Endothelial cell of umbilical vein (primary cell): ENCODE measurements at regions not wholly inside any gene's neighbourhood (a gene's known extent, or its start where the extent isn't known, plus 50 kb on each side); places are given as distances from the start of the nearest gene placed in this dataset.

Experiments used
- BruUV-seq: library from RNA; stranded (reverse); fragments of 400-500 nt; replicated peaks from 2 replicates; lab custom pipeline; 2021; lab: Mats Ljungman, UMichigan
- CTCF ChIA-PET: fragments of 300-600, 350-600 bp; sonication (Branson Sonifier 250); formaldehyde crosslinking; loops from one replicate; lab custom pipeline; 2021; ENCODE audit warnings: antibody characterized with exemption, inconsistent platforms; lab: Charles Lee
- POLR2A ChIA-PET: fragments of 300-600, 350-600 bp; sonication (Branson Sonifier 250); formaldehyde crosslinking; loops from one replicate; lab custom pipeline; 2021; ENCODE audit warnings: antibody characterized with exemption, inconsistent platforms; lab: Charles Lee
- DNase-seq: peaks from one replicate; pipeline ENCODE4 v3.0.0-alpha.2; 2011; ENCODE audit warnings: low read depth, low spot score
- FAIRE-seq: peaks from 2 replicates; lab custom pipeline; 2011; peaks lifted over from hg19 to GRCh38; lab: Jason Lieb, UNC
- H2AFZ ChIP-seq: 2 replicates; pipeline ENCODE4 v1.6.0; 2012; ENCODE audit warnings: low read depth, low read length, control low read depth, inconsistent platforms
- H3K27ac ChIP-seq: 2 replicates; pipeline ENCODE4 v1.5.1; 2011; ENCODE audit warnings: low read depth, mild to moderate bottlenecking, control low read depth, low read length, moderate library complexity; ENCODE audit not compliant: insufficient read depth
- H3K27me3 ChIP-seq, 2 experiments: 2 replicates each; pipeline versions ENCODE4 v1.6.0 to v1.6.1; 2011; ENCODE audit warnings: low read length in 2 of 2, mixed read lengths in 1 of 2; ENCODE audit not compliant: control insufficient read depth in 2 of 2, insufficient read depth in 2 of 2
- H3K36me3 ChIP-seq, 2 experiments: 2 replicates in 1 of 2; 3 replicates in 1 of 2; pipeline ENCODE4 v1.5.1; 2011; ENCODE audit warnings: low read length in 2 of 2, mild to moderate bottlenecking in 1 of 2, moderate library complexity in 1 of 2; ENCODE audit not compliant: control insufficient read depth in 2 of 2, insufficient read depth in 2 of 2; ENCODE audit errors: extremely low read depth in 1 of 2
- H3K4me1 ChIP-seq: 3 replicates; pipeline ENCODE4 v1.5.1; 2011; ENCODE audit warnings: mild to moderate bottlenecking, low read length; ENCODE audit not compliant: control insufficient read depth, insufficient read depth; ENCODE audit errors: extremely low read depth
- H3K4me2 ChIP-seq: 2 replicates; pipeline ENCODE4 v1.6.1; 2011; ENCODE audit warnings: low read length, control low read depth, mixed read lengths; ENCODE audit not compliant: insufficient read depth
- H3K4me3 ChIP-seq, 3 experiments: fragments of 200-600 bp in 1 of 3; sonication (generic), shearing (Covaris generic) in 1 of 3; replicated peaks in 1 of 3; 2 replicates each; pipeline ENCODE4 v1.5.1; 2011 to 2016; ENCODE audit warnings: control low read depth in 3 of 3, low read length in 3 of 3, mild to moderate bottlenecking in 2 of 3, inconsistent platforms in 1 of 3, low read depth in 1 of 3, moderate library complexity in 1 of 3; ENCODE audit not compliant: insufficient read depth in 1 of 3
- H3K79me2 ChIP-seq: 2 replicates; pipeline ENCODE4 v1.6.0; 2012; ENCODE audit warnings: low read length, inconsistent platforms; ENCODE audit not compliant: control insufficient read depth, insufficient read depth
- H3K9ac ChIP-seq: replicated peaks from 2 replicates; pipeline ENCODE3; 2011; ENCODE audit warnings: low read length, control low read depth; ENCODE audit not compliant: insufficient read depth; ENCODE audit errors: extremely low read depth
- H3K9me1 ChIP-seq: replicated peaks from 3 replicates; pipeline ENCODE4 v1.6.0; 2011; ENCODE audit warnings: mild to moderate bottlenecking, low read length; ENCODE audit not compliant: control insufficient read depth, insufficient read depth; ENCODE audit errors: extremely low read depth
- H3K9me3 ChIP-seq: replicated peaks from 2 replicates; pipeline ENCODE4 v1.5.1; 2012; ENCODE audit warnings: low read length, inconsistent platforms; ENCODE audit not compliant: control insufficient read depth, insufficient read depth
- H4K20me1 ChIP-seq: replicated peaks from 2 replicates; pipeline ENCODE3; 2011; ENCODE audit warnings: mild to moderate bottlenecking, low read length; ENCODE audit not compliant: control insufficient read depth, insufficient read depth; ENCODE audit errors: extremely low read depth
- EZH2 ChIP-seq: IDR thresholded peaks from 2 replicates; pipeline ENCODE4 v1.6.1; 2012; ENCODE audit warnings: borderline replicate concordance, low read depth, mild to moderate bottlenecking, moderate library complexity, low read length, inconsistent platforms; ENCODE audit not compliant: severe bottlenecking
- FOS ChIP-seq: IDR thresholded peaks from 2 replicates; pipeline ENCODE4 v1.6.1; 2011; ENCODE audit warnings: mild to moderate bottlenecking, low read length, moderate library complexity, borderline replicate concordance; ENCODE audit not compliant: insufficient read depth
- GATA2 ChIP-seq: IDR thresholded peaks from 2 replicates; pipeline ENCODE4 v1.7.0; 2011; ENCODE audit warnings: low read depth, mild to moderate bottlenecking, moderate library complexity, mixed read lengths, low read length; ENCODE audit not compliant: insufficient read length, insufficient read depth
- JUN ChIP-seq: IDR thresholded peaks from 2 replicates; pipeline ENCODE4 v1.6.1; 2011; ENCODE audit warnings: borderline replicate concordance, low read depth; ENCODE audit not compliant: insufficient read length, insufficient read depth
- MYC ChIP-seq: IDR thresholded peaks from one replicate; pipeline ENCODE4 v1.6.1; 2011; ENCODE audit warnings: mild to moderate bottlenecking, low read depth, low read length
- POLR2A ChIP-seq: IDR thresholded peaks from 2 replicates; pipeline ENCODE4 v1.6.1; 2012; ENCODE audit warnings: low read depth, mild to moderate bottlenecking, control low read depth, low read length
- POLR2AphosphoS5 ChIP-seq: IDR thresholded peaks from 2 replicates; pipeline ENCODE4 v1.6.1; 2012; ENCODE audit warnings: low read depth, mild to moderate bottlenecking, control low read depth, low read length, moderate library complexity; ENCODE audit not compliant: insufficient read depth
- dilution Hi-C: fragments of 300-500 bp; cut with MboI; formaldehyde crosslinking; loops from one replicate; pipeline ENCODE4 v1.15.0; 2019; ENCODE audit warnings: low sequenced_read_pairs; ENCODE audit not compliant: extremely low pct_ligation_motif_present
- intact Hi-C: fragments of 100-400 bp; cut with micrococcal nuclease; formaldehyde crosslinking; loops from one replicate; pipeline ENCODE4 v1.10.0; 2022
- TF ChIP-seq, protein P1 (sequence below): IDR thresholded peaks from 2 replicates; pipeline ENCODE4 v1.6.1; 2011; ENCODE audit not compliant: insufficient read depth, insufficient read length
- TF ChIP-seq, protein P2 (sequence below), 2 donors: IDR thresholded peaks; 1 replicate in 1 of 2; 2 replicates in 1 of 2; pipeline ENCODE4 v1.5.1; 2011; ENCODE audit warnings: low read length in 2 of 2, mild to moderate bottlenecking in 2 of 2, moderate library complexity in 2 of 2, control low read depth in 1 of 2, inconsistent platforms in 1 of 2, low read depth in 1 of 2; ENCODE audit not compliant: insufficient read depth in 1 of 2; ENCODE audit errors: extremely low read depth in 1 of 2

- dilution Hi-C loops (no loop called here), intact Hi-C loops (no loop called here)
- Histone ChIP-seq H3K4me3 (no peak overlapping the region), H3K4me2 (no peak overlapping the region), H2AFZ (no peak overlapping the region), H3K27ac (no peak overlapping the region), H3K9me3 (no peaks in the 10 kb centered on the region), H3K9ac (no peak overlapping the region), H3K27me3 (no peaks in the 10 kb centered on the region), H3K79me2 (no peaks in the 10 kb centered on the region), H3K36me3 (no peaks in the 10 kb centered on the region), H3K9me1 (no peaks in the 10 kb centered on the region), H3K4me1 (no peaks in the 10 kb centered on the region), H4K20me1 (no peaks in the 10 kb centered on the region)
- no TSS peak for BruUV-seq
- CTCF ChIA-PET: interaction anchor here (1.0 kb wide), 1 partner anchor 30 kb away, joined by 3 read pairs; no protein-coding TSS in a partner anchor
- no peak for TF ChIP-seq POLR2A
- TF ChIP-seq JUN: no peak
- TF ChIP-seq, protein P1, sequence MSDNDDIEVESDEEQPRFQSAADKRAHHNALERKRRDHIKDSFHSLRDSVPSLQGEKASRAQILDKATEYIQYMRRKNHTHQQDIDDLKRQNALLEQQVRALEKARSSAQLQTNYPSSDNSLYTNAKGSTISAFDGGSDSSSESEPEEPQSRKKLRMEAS: no peak
- no peak for TF ChIP-seq FOS
- TF ChIP-seq GATA2: no peak
- TF ChIP-seq MYC: no peak
- TF ChIP-seq, protein P2, sequence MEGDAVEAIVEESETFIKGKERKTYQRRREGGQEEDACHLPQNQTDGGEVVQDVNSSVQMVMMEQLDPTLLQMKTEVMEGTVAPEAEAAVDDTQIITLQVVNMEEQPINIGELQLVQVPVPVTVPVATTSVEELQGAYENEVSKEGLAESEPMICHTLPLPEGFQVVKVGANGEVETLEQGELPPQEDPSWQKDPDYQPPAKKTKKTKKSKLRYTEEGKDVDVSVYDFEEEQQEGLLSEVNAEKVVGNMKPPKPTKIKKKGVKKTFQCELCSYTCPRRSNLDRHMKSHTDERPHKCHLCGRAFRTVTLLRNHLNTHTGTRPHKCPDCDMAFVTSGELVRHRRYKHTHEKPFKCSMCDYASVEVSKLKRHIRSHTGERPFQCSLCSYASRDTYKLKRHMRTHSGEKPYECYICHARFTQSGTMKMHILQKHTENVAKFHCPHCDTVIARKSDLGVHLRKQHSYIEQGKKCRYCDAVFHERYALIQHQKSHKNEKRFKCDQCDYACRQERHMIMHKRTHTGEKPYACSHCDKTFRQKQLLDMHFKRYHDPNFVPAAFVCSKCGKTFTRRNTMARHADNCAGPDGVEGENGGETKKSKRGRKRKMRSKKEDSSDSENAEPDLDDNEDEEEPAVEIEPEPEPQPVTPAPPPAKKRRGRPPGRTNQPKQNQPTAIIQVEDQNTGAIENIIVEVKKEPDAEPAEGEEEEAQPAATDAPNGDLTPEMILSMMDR (IDR thresholded peaks at IDR 0.05; ENCODE audit: extremely low read depth in 1 of 2, insufficient read depth in 1 of 2, low read depth in 1 of 2, low read length in 2 of 2): no peak
- TF ChIP-seq EZH2: no peak
- TF ChIP-seq POLR2AphosphoS5: no peak
- POLR2A ChIA-PET: no interaction called here
- DNase-seq: no peak
- no peak for FAIRE-seq
Measured at GRCh38 chr16:66240088-66240487, 126.4 kb upstream of the CDH5 start.
